HG03139 (cell line): ENCODE measurements at regions not wholly inside any gene's neighbourhood (a gene's known extent, or its start where the extent isn't known, plus 50 kb on each side); places are given as distances from the start of the nearest gene placed in this dataset.
A peak's percentile ranks its signal among the peaks of the same experiment; 100 is the strongest.

Source experiments
- ATAC-seq: cut with Tn5 transposase; IDR thresholded peaks from one replicate; pipeline ENCODE4 v1.9.1; 2021; ENCODE audit not compliant: unreplicated experiment

- ATAC-seq: no peak
Measured at GRCh38 chr2:14288016-14288415, 344.5 kb upstream of the LRATD1 start.

- ATAC-seq: no peak
Measured at GRCh38 chr2:14292964-14293363, 339.6 kb upstream of the LRATD1 start.

- ATAC-seq: no peak
Measured at GRCh38 chr2:14297340-14297739, 335.2 kb upstream of the LRATD1 start.

GRCh38 chr2:14297906-14298305, 334.6 kb upstream of the LRATD1 start:
- ATAC-seq: no peak

GRCh38 chr2:14301331-14301730, 331.2 kb upstream of the LRATD1 start:
- no peak for ATAC-seq

GRCh38 chr2:14303366-14304115, 329.0 kb upstream of the LRATD1 start:
- ATAC-seq: peak; percentile 74

GRCh38 chr2:14304326-14304725, 328.2 kb upstream of the LRATD1 start:
- no peak for ATAC-seq

- peak; percentile 59 for ATAC-seq
Measured at GRCh38 chr2:14306268-14306861, 326.2 kb upstream of the LRATD1 start.

- no peak for ATAC-seq
Measured at GRCh38 chr2:14313341-14313740, 319.2 kb upstream of the LRATD1 start.

GRCh38 chr2:14316594-14316993, 315.9 kb upstream of the LRATD1 start:
- no peak for ATAC-seq

- ATAC-seq: no peak
Measured at GRCh38 chr2:14321357-14321756, 311.2 kb upstream of the LRATD1 start.

GRCh38 chr2:14322306-14322705, 310.2 kb upstream of the LRATD1 start:
- no peak for ATAC-seq

- ATAC-seq: no peak
Measured at GRCh38 chr2:14324308-14324707, 308.2 kb upstream of the LRATD1 start.

GRCh38 chr2:14330884-14331283, 301.6 kb upstream of the LRATD1 start:
- no peak for ATAC-seq

- ATAC-seq: no peak
Measured at GRCh38 chr2:14336759-14337382, 295.6 kb upstream of the LRATD1 start.

- no peak for ATAC-seq
Measured at GRCh38 chr2:14340703-14341102, 291.8 kb upstream of the LRATD1 start.

- ATAC-seq: no peak
Measured at GRCh38 chr2:14342313-14342712, 290.2 kb upstream of the LRATD1 start.

- no peak for ATAC-seq
Measured at GRCh38 chr2:14344355-14344754, 288.2 kb upstream of the LRATD1 start.

GRCh38 chr2:14348247-14348646, 284.3 kb upstream of the LRATD1 start:
- ATAC-seq: no peak

- no peak for ATAC-seq
Measured at GRCh38 chr2:14350856-14351255, 281.7 kb upstream of the LRATD1 start.

GRCh38 chr2:14352067-14352466, 280.4 kb upstream of the LRATD1 start:
- no peak for ATAC-seq

- ATAC-seq: no peak
Measured at GRCh38 chr2:14354231-14354630, 278.3 kb upstream of the LRATD1 start.
